ENCODE measurements at regions not wholly inside any gene's neighbourhood (a gene's known extent, or its start where the extent isn't known, plus 50 kb on each side); places are given as distances from the start of the nearest gene placed in this dataset.

DNA sequence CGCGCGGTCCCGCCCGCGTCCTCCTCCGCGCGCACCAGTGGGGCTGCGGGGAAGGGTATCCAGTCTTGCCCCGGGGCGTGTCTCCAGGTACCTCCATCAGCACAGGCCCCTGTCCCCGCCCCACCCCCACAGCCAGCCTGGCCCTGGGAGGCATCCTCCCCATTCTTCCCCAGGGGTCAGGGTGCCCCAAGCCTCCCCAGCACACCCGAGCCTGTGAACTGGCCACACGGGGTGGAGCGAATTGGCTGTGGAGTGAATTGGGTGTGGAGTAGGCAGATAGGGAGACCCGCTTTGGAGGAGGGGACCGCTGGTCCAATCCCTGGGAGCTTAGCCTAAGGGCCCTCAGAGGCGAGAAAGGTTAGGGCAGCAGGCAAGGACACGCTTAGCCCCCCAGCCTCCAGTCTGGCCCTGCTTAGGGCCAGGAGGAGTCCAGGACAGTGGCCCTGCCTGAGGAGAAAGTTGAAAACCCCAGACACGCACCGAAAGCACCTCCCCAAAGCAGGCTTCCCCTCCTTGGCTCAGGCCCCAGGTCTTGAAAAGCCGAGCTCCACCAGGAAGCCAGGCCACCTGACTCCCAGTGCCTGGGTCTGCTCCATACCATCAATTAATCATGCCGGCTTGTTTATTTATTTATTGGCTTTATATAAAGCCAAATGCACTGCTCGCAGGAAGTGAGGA, 107.7 kb upstream of the SLC6A11 start:
- no TSS peak for BruUV-seq (replicated peaks)
- H3K4me1 Mint-ChIP-seq (ENCODE audit: low read depth, unreplicated experiment): no peaks in the 10 kb centered on the region
- peaks cover 94% of the 10 kb centered on the region for H3K27me3 Mint-ChIP-seq (ENCODE audit: unreplicated experiment)
- TF ChIP-seq, protein P1, sequence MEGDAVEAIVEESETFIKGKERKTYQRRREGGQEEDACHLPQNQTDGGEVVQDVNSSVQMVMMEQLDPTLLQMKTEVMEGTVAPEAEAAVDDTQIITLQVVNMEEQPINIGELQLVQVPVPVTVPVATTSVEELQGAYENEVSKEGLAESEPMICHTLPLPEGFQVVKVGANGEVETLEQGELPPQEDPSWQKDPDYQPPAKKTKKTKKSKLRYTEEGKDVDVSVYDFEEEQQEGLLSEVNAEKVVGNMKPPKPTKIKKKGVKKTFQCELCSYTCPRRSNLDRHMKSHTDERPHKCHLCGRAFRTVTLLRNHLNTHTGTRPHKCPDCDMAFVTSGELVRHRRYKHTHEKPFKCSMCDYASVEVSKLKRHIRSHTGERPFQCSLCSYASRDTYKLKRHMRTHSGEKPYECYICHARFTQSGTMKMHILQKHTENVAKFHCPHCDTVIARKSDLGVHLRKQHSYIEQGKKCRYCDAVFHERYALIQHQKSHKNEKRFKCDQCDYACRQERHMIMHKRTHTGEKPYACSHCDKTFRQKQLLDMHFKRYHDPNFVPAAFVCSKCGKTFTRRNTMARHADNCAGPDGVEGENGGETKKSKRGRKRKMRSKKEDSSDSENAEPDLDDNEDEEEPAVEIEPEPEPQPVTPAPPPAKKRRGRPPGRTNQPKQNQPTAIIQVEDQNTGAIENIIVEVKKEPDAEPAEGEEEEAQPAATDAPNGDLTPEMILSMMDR (IDR thresholded peaks at IDR 0.05; ENCODE audit: unreplicated experiment): no peak
- intact Hi-C loops (cut with micrococcal nuclease; ENCODE audit: unreplicated experiment): no loop called here
- H3K27ac Mint-ChIP-seq (ENCODE audit: unreplicated experiment): no peak overlapping the region
- no peak overlapping the region for H3K4me3 Mint-ChIP-seq (ENCODE audit: low read depth, unreplicated experiment)
- DNase-seq: no peak
- H3K9me3 Mint-ChIP-seq (ENCODE audit: low read depth, unreplicated experiment): no peaks in the 10 kb centered on the region
- peaks cover 4% of the 10 kb centered on the region for H3K36me3 Mint-ChIP-seq (ENCODE audit: insufficient read depth, unreplicated experiment)
- CTCF ChIA-PET: interaction anchor here (1.7 kb wide), 1 partner anchor 31 kb away, joined by 4 read pairs; no protein-coding TSS in a partner anchor

DNA sequence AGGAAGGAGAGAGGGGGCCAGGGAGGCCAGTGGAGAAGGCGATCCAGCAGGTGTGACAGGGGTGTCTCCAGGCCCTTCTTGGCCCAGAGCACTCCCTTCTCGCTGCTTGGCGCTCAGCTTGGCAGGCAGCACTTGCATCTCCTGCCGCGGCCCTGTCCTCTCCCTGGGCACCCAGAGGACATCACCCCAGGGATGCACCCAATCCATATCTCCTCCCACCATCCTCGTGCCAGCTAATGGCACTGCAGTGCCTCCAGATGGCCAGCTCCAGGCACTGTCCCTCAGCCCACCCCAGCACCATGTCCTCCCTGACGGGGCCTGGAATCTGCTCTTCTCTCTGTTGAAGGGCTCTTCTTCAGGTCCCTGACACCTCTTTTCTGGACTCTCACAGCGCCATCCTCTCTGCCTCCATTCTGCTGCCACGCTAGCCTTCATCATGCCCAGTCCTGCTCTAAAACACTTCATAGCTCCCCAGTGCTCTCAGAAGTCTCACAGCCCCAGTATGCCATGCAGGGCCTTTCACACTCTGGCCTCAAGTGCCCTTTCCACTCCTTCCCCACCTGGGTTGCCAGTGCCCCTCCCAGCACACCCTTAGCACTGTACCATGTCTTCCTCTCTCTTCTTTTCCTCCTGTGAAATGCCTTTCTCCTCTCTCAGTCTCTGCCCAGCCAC, 106.8 kb upstream of the SLC6A11 start:
- Mint-ChIP-seq H3K27me3 (ENCODE audit: unreplicated experiment) (peaks cover 94% of the 10 kb centered on the region), H3K9me3 (ENCODE audit: low read depth, unreplicated experiment) (no peaks in the 10 kb centered on the region), H3K27ac (ENCODE audit: unreplicated experiment) (no peak overlapping the region), H3K4me1 (ENCODE audit: low read depth, unreplicated experiment) (no peaks in the 10 kb centered on the region), H3K4me3 (ENCODE audit: low read depth, unreplicated experiment) (no peak overlapping the region), H3K36me3 (ENCODE audit: insufficient read depth, unreplicated experiment) (peaks cover 4% of the 10 kb centered on the region)
- CTCF ChIA-PET: interaction anchor here (0.5 to 1.7 kb wide), 2 partner anchors 30 to 268 kb away, joined by 3 to 4 read pairs; no protein-coding TSS in a partner anchor
- no peak for DNase-seq
- intact Hi-C loops (cut with micrococcal nuclease; ENCODE audit: unreplicated experiment): no loop called here
- no TSS peak for BruUV-seq (replicated peaks)
- TF ChIP-seq, protein P1 (IDR thresholded peaks at IDR 0.05; ENCODE audit: unreplicated experiment): no peak

DNA sequence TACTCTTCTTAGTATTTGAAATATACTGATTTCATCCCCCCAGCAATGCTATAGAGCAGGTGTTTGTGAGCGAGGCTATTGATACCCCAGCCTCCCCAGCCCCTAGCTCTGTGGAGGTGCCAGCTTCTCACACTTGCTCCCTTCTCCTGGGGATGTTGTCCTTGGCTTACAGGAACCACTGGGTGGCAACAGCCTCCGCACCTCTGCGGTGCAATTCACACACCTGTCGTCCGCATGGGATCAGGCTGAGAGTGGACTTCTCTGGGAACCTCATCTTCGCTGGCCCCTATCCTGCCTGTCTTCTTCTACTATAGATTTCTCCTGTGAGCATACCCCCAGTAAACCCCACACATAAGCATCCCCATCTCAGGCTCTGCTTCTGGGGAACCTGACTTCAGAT, 103.9 kb upstream of the SLC6A11 start:
- no TSS peak for BruUV-seq (replicated peaks)
- no peak overlapping the region for H3K27ac Mint-ChIP-seq (ENCODE audit: unreplicated experiment)
- no peaks in the 10 kb centered on the region for H3K9me3 Mint-ChIP-seq (ENCODE audit: low read depth, unreplicated experiment)
- no peaks in the 10 kb centered on the region for H3K4me1 Mint-ChIP-seq (ENCODE audit: low read depth, unreplicated experiment)
- intact Hi-C loops (cut with micrococcal nuclease; ENCODE audit: unreplicated experiment): no loop called here
- CTCF ChIA-PET: no interaction called here
- H3K36me3 Mint-ChIP-seq (ENCODE audit: insufficient read depth, unreplicated experiment): peaks cover 1% of the 10 kb centered on the region
- no peak for DNase-seq
- H3K27me3 Mint-ChIP-seq (ENCODE audit: unreplicated experiment): peaks cover 94% of the 10 kb centered on the region
- TF ChIP-seq, protein P1 (IDR thresholded peaks at IDR 0.05; ENCODE audit: unreplicated experiment): no peak
- H3K4me3 Mint-ChIP-seq (ENCODE audit: low read depth, unreplicated experiment): no peak overlapping the region

DNA sequence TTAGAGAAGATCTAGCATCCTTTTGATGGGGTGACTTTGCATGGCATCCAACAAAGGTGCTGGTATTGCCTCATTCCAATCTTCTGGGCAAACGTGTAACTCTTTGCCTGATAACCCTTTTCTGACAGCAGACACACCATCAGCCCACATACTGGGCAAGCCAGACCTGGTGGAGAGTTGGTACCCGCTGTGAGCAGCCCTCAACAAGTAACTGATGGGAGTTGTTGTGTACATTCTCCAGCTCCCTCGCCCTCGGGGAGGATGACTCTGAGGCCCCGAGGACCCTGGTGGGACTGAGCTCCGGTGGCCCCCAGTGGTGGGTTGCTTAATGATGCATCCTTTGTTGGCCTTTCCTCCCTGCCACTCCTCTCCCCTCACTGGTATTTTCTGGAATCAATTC, 102.4 kb upstream of the SLC6A11 start:
- no peak for DNase-seq
- intact Hi-C loops (cut with micrococcal nuclease; ENCODE audit: unreplicated experiment): no loop called here
- H3K27ac Mint-ChIP-seq (ENCODE audit: unreplicated experiment): no peak overlapping the region
- TF ChIP-seq, protein P1 (IDR thresholded peaks at IDR 0.05; ENCODE audit: unreplicated experiment): no peak
- H3K4me1 Mint-ChIP-seq (ENCODE audit: low read depth, unreplicated experiment): no peaks in the 10 kb centered on the region
- H3K4me3 Mint-ChIP-seq (ENCODE audit: low read depth, unreplicated experiment): no peak overlapping the region
- no peaks in the 10 kb centered on the region for H3K9me3 Mint-ChIP-seq (ENCODE audit: low read depth, unreplicated experiment)
- peaks cover 95% of the 10 kb centered on the region for H3K27me3 Mint-ChIP-seq (ENCODE audit: unreplicated experiment)
- no TSS peak for BruUV-seq (replicated peaks)
- CTCF ChIA-PET: no interaction called here
- no peaks in the 10 kb centered on the region for H3K36me3 Mint-ChIP-seq (ENCODE audit: insufficient read depth, unreplicated experiment)
